ENCODE measurements at regions not wholly inside any gene's neighbourhood (a gene's known extent, or its start where the extent isn't known, plus 50 kb on each side); places are given as distances from the start of the nearest gene placed in this dataset.
A peak's percentile ranks its signal among the peaks of the same experiment; 100 is the strongest.

DNA sequence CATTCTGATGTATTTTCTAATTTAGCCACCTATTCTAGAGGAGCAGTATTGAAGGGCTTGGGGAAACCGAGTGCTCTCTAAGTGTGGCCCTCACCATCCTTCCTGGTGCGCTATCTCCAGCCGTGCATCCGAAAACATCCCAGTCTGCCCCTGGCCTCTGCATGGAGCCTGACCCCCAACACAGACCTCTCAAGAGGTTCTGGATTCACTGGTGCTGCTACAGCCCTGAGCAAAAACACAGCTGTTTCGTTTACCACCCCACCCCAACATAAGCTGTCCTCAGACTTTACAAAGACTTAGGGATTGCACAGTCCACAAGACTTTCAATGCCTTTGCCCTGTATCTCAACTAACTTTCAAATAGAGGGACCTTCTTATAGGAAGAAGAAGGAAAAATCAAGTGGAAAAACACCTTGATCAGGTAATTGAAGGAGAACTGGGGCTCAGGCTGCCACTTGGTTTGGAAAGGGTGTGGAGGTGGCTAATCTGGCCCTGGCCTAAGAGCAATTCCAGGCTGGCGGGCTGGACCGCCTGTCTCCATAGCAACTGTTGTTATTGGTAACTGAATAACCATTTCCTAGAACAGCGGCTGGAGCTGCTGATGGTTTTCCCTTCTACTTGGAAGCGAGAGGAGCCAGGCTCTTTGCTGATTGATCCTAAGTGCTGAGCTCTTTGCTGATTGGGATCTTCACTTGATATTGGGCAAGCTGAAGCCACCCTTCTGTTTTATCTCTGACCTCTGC, 90.2 kb upstream of the TOX2 start (continued):
- no peak for TF ChIP-seq FOXJ3 (CRISPR knock-in tag; IDR thresholded peaks at IDR 0.05; ENCODE audit: borderline replicate concordance)
- TF ChIP-seq MAFF (IDR thresholded peaks at IDR 0.05; ENCODE audit: low read depth, low read length), result no peak
- TF ChIP-seq ZNF12 (CRISPR knock-in tag; IDR thresholded peaks at IDR 0.05), result no peak
- no peak for TF ChIP-seq CHCHD3 (CRISPR knock-in tag; IDR thresholded peaks at IDR 0.05)
- no peak for TF ChIP-seq KLF15 (CRISPR knock-in tag; IDR thresholded peaks at IDR 0.05; ENCODE audit: borderline replicate concordance)
- TF ChIP-seq NR3C1 (CRISPR knock-in tag; IDR thresholded peaks at IDR 0.05), result no peak
- TF ChIP-seq MEIS1 (CRISPR knock-in tag; IDR thresholded peaks at IDR 0.05; ENCODE audit: borderline replicate concordance), result no peak
- no peak for TF ChIP-seq RBM39 (IDR thresholded peaks at IDR 0.05; ENCODE audit: low read depth, low read length, poor library complexity, severe bottlenecking)
- peak; percentile 35; the same call in 1 of the 3 replicates for TF ChIP-seq MXI1 (IDR thresholded peaks at IDR 0.05; ENCODE audit: borderline replicate concordance, low read depth, low read length)
- no peak for TF ChIP-seq ZNF17 (CRISPR knock-in tag; IDR thresholded peaks at IDR 0.05)
- no peak for TF ChIP-seq ZMAT3 (CRISPR knock-in tag; conservative IDR thresholded peaks at IDR 0.05)
- peak; percentile 78 for TF ChIP-seq RFX3 (CRISPR knock-in tag; IDR thresholded peaks at IDR 0.05)
- TF ChIP-seq RBM22 (optimal IDR thresholded peaks at IDR 0.05; ENCODE audit: low read length), result peak; percentile 47
- no peak for TF ChIP-seq SAFB2 (CRISPR knock-in tag; IDR thresholded peaks at IDR 0.05; ENCODE audit: borderline replicate concordance, low read depth)
- TF ChIP-seq RFX1 (IDR thresholded peaks at IDR 0.05), result peak; percentile 81
- TF ChIP-seq, protein P1, sequence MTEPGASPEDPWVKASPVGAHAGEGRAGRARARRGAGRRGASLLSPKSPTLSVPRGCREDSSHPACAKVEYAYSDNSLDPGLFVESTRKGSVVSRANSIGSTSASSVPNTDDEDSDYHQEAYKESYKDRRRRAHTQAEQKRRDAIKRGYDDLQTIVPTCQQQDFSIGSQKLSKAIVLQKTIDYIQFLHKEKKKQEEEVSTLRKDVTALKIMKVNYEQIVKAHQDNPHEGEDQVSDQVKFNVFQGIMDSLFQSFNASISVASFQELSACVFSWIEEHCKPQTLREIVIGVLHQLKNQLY (CRISPR knock-in tag; IDR thresholded peaks at IDR 0.05), result no peak
- TF ChIP-seq, protein P2, sequence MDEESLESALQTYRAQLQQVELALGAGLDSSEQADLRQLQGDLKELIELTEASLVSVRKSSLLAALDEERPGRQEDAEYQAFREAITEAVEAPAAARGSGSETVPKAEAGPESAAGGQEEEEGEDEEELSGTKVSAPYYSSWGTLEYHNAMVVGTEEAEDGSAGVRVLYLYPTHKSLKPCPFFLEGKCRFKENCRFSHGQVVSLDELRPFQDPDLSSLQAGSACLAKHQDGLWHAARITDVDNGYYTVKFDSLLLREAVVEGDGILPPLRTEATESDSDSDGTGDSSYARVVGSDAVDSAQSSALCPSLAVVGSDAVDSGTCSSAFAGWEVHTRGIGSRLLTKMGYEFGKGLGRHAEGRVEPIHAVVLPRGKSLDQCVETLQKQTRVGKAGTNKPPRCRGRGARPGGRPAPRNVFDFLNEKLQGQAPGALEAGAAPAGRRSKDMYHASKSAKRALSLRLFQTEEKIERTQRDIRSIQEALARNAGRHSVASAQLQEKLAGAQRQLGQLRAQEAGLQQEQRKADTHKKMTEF (CRISPR knock-in tag; IDR thresholded peaks at IDR 0.05), result no peak
- no peak for TF ChIP-seq RARG (CRISPR knock-in tag; IDR thresholded peaks at IDR 0.05; ENCODE audit: low read depth)
- TF ChIP-seq, protein P3, sequence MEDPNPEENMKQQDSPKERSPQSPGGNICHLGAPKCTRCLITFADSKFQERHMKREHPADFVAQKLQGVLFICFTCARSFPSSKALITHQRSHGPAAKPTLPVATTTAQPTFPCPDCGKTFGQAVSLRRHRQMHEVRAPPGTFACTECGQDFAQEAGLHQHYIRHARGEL (CRISPR knock-in tag; IDR thresholded peaks at IDR 0.05), result no peak

All from HepG2 (cell line).